ENCODE measurements at regions not wholly inside any gene's neighbourhood (a gene's known extent, or its start where the extent isn't known, plus 50 kb on each side); places are given as distances from the start of the nearest gene placed in this dataset.

- TF ChIP-seq ZNF384 (IDR thresholded peaks at IDR 0.05), result no peak
- TF ChIP-seq FOXM1 (IDR thresholded peaks at IDR 0.05; ENCODE audit: borderline replicate concordance), result no peak
- TF ChIP-seq SUZ12 (IDR thresholded peaks at IDR 0.05), result no peak
- no peak for TF ChIP-seq PKNOX1 (IDR thresholded peaks at IDR 0.05)
- TF ChIP-seq BHLHE40 (IDR thresholded peaks at IDR 0.05; ENCODE audit: borderline replicate concordance), result no peak
- TF ChIP-seq SP1 (IDR thresholded peaks at IDR 0.05), result no peak
- no peak for TF ChIP-seq FOXA1 (IDR thresholded peaks at IDR 0.05)
Measured at GRCh38 chr17:31788956-31789355, 70.1 kb downstream of the COPRS start.

All from HEK293T (cell line).